Adrenal gland (tissue), 5 donors: ENCODE measurements at regions not wholly inside any gene's neighbourhood (a gene's known extent, or its start where the extent isn't known, plus 50 kb on each side); places are given as distances from the start of the nearest gene placed in this dataset.

Source experiments
- CTCF ChIP-seq, 6 experiments: fragments of 450-650 bp in 4 of 6; fragments of 200-600 bp in 2 of 6; sonication (generic) in 1 of 6; IDR thresholded peaks; 1 replicate in 5 of 6; 2 replicates in 1 of 6; pipeline versions ENCODE4 v1.5.1 to v1.8.0; 2016 to 2021; ENCODE audit warnings: antibody characterized with exemption in 6 of 6, mild to moderate bottlenecking in 2 of 6, moderate library complexity in 1 of 6
- POLR2A ChIP-seq, 2 donors: fragments of 450-650 bp; IDR thresholded peaks; one replicate each; pipeline ENCODE4 v1.6.1; 2017; ENCODE audit warnings: antibody characterized with exemption in 2 of 2, mild to moderate bottlenecking in 2 of 2, moderate library complexity in 1 of 2
- donor health status: DM: no; HTN: no; CAD: no.

GRCh38 chr2:105488285-105488684 is 89.4 kb upstream of the FHL2 start:
- TF ChIP-seq CTCF (IDR thresholded peaks at IDR 0.05) (no peak), POLR2A (IDR thresholded peaks at IDR 0.05) (no peak)
